ENCODE measurements at regions not wholly inside any gene's neighbourhood (a gene's known extent, or its start where the extent isn't known, plus 50 kb on each side); places are given as distances from the start of the nearest gene placed in this dataset.

DNA sequence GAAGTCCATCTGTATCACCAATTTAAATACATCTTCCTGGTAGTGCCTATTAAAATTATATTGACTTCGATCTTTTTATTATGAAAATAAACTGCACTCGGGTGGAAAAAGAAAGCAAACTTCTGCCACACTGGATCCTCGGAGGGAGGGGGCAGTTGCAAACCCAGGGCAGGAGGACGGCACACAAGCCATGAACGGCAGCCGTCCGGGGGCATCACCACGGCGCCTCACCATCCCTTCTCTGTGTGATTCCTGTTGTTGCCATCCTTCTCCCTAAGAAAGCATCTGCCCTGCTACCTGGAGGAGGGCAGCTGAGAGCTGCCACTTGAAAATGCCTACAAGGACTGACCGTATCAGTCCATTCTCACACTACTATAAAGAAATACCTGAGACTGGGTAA, 53.9 kb upstream of the ENPP7 start (continued):
- TF ChIP-seq PAWR (CRISPR knock-in tag; IDR thresholded peaks at IDR 0.05; ENCODE audit: borderline replicate concordance) = no peak

DNA sequence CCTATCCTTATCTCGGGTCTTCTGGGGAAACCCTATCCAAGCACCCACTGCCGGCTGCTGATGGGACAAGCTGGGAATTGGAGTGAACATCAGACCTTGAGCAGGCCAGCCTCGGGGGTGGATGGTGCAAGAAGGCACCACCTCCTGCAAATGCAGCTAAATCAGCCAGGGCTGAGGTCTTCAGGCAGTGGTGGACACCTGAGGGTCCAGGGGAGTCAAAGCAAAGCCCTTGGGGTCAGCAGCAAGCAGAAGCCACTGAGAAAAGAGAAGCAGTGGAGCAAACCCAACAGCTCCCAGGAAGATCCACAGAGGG, 55.4 kb upstream of the ENPP7 start:
- Histone ChIP-seq H3K4me3 (replicated peaks in 1 of 3; ENCODE audit: insufficient read depth in 1 of 3, low read depth in 2 of 3, low read length in 3 of 3) (no peak overlapping the region), H3K4me2 (ENCODE audit: low read depth, low read length) (no peak overlapping the region), H3K9ac (ENCODE audit: insufficient read depth, low read depth, low read length) (no peak overlapping the region), H3K9me3 (ENCODE audit: low read length) (peaks cover 12% of the 10 kb centered on the region), H3K36me3 (replicated peaks in 1 of 2; ENCODE audit: control insufficient read depth in 1 of 2, insufficient read depth in 2 of 2, low read length in 2 of 2) (no peaks in the 10 kb centered on the region), H2AFZ (ENCODE audit: low read length) (no peak overlapping the region), H3K79me2 (ENCODE audit: insufficient read depth, low read length) (no peaks in the 10 kb centered on the region), H3K4me1 (ENCODE audit: insufficient read depth, low read length) (no peaks in the 10 kb centered on the region), H4K20me1 (ENCODE audit: insufficient read depth, low read length) (peaks cover 4% of the 10 kb centered on the region; the same call in 1 of the 2 replicates), H3K27ac (ENCODE audit: extremely low read length, insufficient read depth, low read length) (no peak overlapping the region), H3K27me3 (ENCODE audit: control insufficient read depth in 1 of 2, insufficient read depth in 2 of 2, low read length in 2 of 2) (peaks cover 21 to 64% of the 10 kb centered on the region in 2 experiments; a peak in 4 of 5 replicates)
- CTCF ChIA-PET (ENCODE audit: low intra/inter-chr PET ratio, low total read pairs) = no interaction called here
- no TSS peak for BruUV-seq (replicated peaks)
- FAIRE-seq (no peak), DNase-seq (ENCODE audit: low spot score) (no peak), ATAC-seq (no peak)
- POLR2A ChIA-PET = no interaction called here
- TF ChIP-seq ZNF792 (CRISPR knock-in tag; IDR thresholded peaks at IDR 0.05) (no peak), NCOA1 (CRISPR knock-in tag; IDR thresholded peaks at IDR 0.05) (no peak), RFX3 (CRISPR knock-in tag; IDR thresholded peaks at IDR 0.05) (no peak), JUN (CRISPR knock-in tag; IDR thresholded peaks at IDR 0.05) (no peak), CHCHD3 (CRISPR knock-in tag; IDR thresholded peaks at IDR 0.05) (no peak), ZNF552 (CRISPR knock-in tag; IDR thresholded peaks at IDR 0.05; ENCODE audit: borderline replicate concordance) (no peak), KDM1A (CRISPR knock-in tag; IDR thresholded peaks at IDR 0.05) (no peak)
- TF ChIP-seq, protein P1, sequence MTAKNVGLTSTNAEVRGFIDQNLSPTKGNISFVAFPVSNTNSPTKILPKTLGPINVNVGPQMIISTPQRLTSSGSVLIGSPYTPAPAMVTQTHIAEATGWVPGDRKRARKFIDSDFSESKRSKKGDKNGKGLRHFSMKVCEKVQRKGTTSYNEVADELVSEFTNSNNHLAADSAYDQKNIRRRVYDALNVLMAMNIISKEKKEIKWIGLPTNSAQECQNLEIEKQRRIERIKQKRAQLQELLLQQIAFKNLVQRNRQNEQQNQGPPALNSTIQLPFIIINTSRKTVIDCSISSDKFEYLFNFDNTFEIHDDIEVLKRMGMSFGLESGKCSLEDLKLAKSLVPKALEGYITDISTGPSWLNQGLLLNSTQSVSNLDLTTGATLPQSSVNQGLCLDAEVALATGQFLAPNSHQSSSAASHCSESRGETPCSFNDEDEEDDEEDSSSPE (CRISPR knock-in tag; IDR thresholded peaks at IDR 0.05) = no peak
- TF ChIP-seq, protein P2, sequence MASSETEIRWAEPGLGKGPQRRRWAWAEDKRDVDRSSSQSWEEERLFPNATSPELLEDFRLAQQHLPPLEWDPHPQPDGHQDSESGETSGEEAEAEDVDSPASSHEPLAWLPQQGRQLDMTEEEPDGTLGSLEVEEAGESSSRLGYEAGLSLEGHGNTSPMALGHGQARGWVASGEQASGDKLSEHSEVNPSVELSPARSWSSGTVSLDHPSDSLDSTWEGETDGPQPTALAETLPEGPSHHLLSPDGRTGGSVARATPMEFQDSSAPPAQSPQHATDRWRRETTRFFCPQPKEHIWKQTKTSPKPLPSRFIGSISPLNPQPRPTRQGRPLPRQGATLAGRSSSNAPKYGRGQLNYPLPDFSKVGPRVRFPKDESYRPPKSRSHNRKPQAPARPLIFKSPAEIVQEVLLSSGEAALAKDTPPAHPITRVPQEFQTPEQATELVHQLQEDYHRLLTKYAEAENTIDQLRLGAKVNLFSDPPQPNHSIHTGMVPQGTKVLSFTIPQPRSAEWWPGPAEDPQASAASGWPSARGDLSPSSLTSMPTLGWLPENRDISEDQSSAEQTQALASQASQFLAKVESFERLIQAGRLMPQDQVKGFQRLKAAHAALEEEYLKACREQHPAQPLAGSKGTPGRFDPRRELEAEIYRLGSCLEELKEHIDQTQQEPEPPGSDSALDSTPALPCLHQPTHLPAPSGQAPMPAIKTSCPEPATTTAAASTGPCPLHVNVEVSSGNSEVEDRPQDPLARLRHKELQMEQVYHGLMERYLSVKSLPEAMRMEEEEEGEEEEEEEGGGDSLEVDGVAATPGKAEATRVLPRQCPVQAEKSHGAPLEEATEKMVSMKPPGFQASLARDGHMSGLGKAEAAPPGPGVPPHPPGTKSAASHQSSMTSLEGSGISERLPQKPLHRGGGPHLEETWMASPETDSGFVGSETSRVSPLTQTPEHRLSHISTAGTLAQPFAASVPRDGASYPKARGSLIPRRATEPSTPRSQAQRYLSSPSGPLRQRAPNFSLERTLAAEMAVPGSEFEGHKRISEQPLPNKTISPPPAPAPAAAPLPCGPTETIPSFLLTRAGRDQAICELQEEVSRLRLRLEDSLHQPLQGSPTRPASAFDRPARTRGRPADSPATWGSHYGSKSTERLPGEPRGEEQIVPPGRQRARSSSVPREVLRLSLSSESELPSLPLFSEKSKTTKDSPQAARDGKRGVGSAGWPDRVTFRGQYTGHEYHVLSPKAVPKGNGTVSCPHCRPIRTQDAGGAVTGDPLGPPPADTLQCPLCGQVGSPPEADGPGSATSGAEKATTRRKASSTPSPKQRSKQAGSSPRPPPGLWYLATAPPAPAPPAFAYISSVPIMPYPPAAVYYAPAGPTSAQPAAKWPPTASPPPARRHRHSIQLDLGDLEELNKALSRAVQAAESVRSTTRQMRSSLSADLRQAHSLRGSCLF (CRISPR knock-in tag; IDR thresholded peaks at IDR 0.05; ENCODE audit: borderline replicate concordance) = no peak
- TF ChIP-seq, protein P3, sequence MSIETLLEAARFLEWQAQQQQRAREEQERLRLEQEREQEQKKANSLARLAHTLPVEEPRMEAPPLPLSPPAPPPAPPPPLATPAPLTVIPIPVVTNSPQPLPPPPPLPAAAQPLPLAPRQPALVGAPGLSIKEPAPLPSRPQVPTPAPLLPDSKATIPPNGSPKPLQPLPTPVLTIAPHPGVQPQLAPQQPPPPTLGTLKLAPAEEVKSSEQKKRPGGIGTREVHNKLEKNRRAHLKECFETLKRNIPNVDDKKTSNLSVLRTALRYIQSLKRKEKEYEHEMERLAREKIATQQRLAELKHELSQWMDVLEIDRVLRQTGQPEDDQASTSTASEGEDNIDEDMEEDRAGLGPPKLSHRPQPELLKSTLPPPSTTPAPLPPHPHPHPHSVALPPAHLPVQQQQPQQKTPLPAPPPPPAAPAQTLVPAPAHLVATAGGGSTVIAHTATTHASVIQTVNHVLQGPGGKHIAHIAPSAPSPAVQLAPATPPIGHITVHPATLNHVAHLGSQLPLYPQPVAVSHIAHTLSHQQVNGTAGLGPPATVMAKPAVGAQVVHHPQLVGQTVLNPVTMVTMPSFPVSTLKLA (IDR thresholded peaks at IDR 0.05) = no peak
- TF ChIP-seq, protein P4, sequence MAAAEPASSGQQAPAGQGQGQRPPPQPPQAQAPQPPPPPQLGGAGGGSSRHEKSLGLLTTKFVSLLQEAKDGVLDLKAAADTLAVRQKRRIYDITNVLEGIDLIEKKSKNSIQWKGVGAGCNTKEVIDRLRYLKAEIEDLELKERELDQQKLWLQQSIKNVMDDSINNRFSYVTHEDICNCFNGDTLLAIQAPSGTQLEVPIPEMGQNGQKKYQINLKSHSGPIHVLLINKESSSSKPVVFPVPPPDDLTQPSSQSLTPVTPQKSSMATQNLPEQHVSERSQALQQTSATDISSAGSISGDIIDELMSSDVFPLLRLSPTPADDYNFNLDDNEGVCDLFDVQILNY (CRISPR knock-in tag; conservative IDR thresholded peaks at IDR 0.05) = no peak
- intact Hi-C loops (cut with micrococcal nuclease; ENCODE audit: unreplicated experiment) (no loop called here), in situ Hi-C loops (cut with HindIII; ENCODE audit: extremely low pct_ligation_motif_present, low pct_unique_long_range_greater_than_20kb) (no loop called here)
- 7% methylated on average over 3 of the region's 3 CpGs for WGBS (ENCODE audit: low lambda C conversion rate)
